Activated naive CD8-positive, alpha-beta T cell treated with anti-CD3 and anti-CD28 coated beads for 36 hours (primary cell): ENCODE measurements at regions not wholly inside any gene's neighbourhood (a gene's known extent, or its start where the extent isn't known, plus 50 kb on each side); places are given as distances from the start of the nearest gene placed in this dataset.
"Not testable (repeated sequence)": the region's sequence is repeated elsewhere in the genome, so short reads cannot be mapped to it uniquely, and the experiment has no call there.

Source experiments
- DNase-seq: peaks from one replicate; pipeline ENCODE4 v3.0.0; 2021
- H3K27ac Mint-ChIP-seq: one replicate; pipeline ENCODE4 v1.8.0; 2022; ENCODE audit warnings: mild to moderate bottlenecking, moderate library complexity, mixed read lengths
- H3K27me3 Mint-ChIP-seq: one replicate; pipeline ENCODE4 v1.8.0; 2022; ENCODE audit warnings: mild to moderate bottlenecking, mixed read lengths
- H3K36me3 Mint-ChIP-seq: one replicate; pipeline ENCODE4 v1.8.0; 2021; ENCODE audit warnings: mild to moderate bottlenecking, mixed read lengths
- H3K4me1 Mint-ChIP-seq: one replicate; pipeline ENCODE4 v1.8.0; 2021; ENCODE audit warnings: mixed read lengths
- H3K4me3 Mint-ChIP-seq: one replicate; pipeline ENCODE4 v1.8.0; 2022; ENCODE audit warnings: mild to moderate bottlenecking, moderate library complexity, mixed read lengths
- H3K9me3 Mint-ChIP-seq: one replicate; pipeline ENCODE4 v1.8.0; 2022; ENCODE audit warnings: mixed read lengths

DNA sequence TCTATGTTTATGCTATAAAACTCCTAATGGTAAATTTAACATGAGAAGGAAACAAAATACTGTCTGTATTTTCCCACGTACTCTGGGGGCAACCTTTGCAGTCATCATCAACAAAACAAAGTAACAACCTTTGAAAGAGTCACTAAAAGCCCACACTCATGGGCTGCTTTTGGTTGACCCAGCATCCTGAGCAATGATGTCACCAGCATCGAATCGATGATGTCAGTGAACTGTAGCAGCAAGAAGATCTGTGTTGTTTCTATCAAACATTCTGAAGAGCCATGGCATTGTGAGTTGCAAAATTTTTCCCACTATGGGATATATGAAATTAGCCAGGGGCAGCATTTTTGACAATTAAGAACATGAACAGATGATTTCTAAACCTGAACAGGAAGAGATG, 300.1 kb downstream of the HIVEP2 start:
- H3K4me3 Mint-ChIP-seq: no peak overlapping the region
- H3K9me3 Mint-ChIP-seq: no peaks in the 10 kb centered on the region
- H3K36me3 Mint-ChIP-seq: no peaks in the 10 kb centered on the region
- no peak overlapping the region for H3K27ac Mint-ChIP-seq
- H3K27me3 Mint-ChIP-seq: peaks cover 3% of the 10 kb centered on the region
- H3K4me1 Mint-ChIP-seq: peaks cover 4% of the 10 kb centered on the region
- no peak for DNase-seq

DNA sequence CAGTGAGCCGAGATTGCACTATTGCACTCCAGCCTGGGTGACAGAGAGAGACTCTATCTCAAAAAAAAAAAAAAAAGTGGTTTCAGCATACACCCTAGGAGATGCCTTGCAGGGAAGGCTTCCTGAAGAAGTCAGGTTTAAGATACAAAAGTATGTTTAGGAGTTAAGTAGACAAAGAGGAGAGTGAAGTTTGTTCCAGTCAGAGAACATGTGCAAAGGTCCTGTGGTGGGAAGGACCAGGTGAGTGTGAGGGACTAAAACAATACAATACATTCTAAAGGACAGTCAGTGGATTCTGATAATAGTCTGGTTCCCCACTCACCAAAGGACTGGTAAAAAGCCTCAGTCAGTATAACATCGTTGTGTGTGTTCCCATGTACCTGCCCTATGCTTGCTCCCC, 299.3 kb downstream of the HIVEP2 start:
- Mint-ChIP-seq H3K27ac (no peak overlapping the region), H3K36me3 (no peaks in the 10 kb centered on the region), H3K4me1 (peaks cover 4% of the 10 kb centered on the region), H3K9me3 (no peaks in the 10 kb centered on the region), H3K4me3 (no peak overlapping the region), H3K27me3 (peaks cover 3% of the 10 kb centered on the region)
- no peak for DNase-seq

- H3K36me3 Mint-ChIP-seq: no peaks in the 10 kb centered on the region
- H3K4me1 Mint-ChIP-seq: peaks cover 4% of the 10 kb centered on the region
- DNase-seq: no peak
- H3K27me3 Mint-ChIP-seq: peaks cover 3% of the 10 kb centered on the region
- H3K9me3 Mint-ChIP-seq: no peaks in the 10 kb centered on the region
- no peak overlapping the region for H3K4me3 Mint-ChIP-seq
- no peak overlapping the region for H3K27ac Mint-ChIP-seq
Measured at GRCh38 chr6:142647449-142648035, 297.4 kb downstream of the HIVEP2 start.

- Mint-ChIP-seq H3K9me3 (no peaks in the 10 kb centered on the region), H3K27me3 (peaks cover 3% of the 10 kb centered on the region), H3K27ac (no peak overlapping the region), H3K36me3 (no peaks in the 10 kb centered on the region), H3K4me3 (no peak overlapping the region), H3K4me1 (peaks cover 4% of the 10 kb centered on the region)
- DNase-seq: no peak
Measured at GRCh38 chr6:142648036-142648451, 296.9 kb downstream of the HIVEP2 start.

DNA sequence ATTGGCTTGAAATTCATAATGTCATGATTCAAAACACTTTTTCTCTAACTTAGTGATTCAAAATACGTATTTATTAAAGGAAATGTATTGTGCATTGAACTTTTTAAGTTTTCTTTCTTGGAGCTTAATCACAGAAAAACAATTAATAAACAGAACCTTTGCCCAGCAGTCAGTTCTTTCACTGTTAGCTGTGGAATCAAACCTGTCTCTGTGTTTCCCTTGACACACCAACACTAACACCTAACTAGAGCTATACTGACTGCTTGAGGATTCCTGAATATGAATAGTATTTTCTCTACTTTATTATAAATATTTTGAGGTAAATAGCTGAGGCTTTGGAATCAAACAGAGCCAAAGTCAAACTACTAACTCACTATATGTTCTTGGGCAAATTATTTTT, 296.4 kb downstream of the HIVEP2 start:
- Mint-ChIP-seq H3K4me1 (peaks cover 4% of the 10 kb centered on the region), H3K36me3 (no peaks in the 10 kb centered on the region), H3K4me3 (no peak overlapping the region), H3K9me3 (no peaks in the 10 kb centered on the region), H3K27me3 (peaks cover 3% of the 10 kb centered on the region), H3K27ac (no peak overlapping the region)
- no peak for DNase-seq

GRCh38 chr6:142649438-142650234, 295.3 kb downstream of the HIVEP2 start:
- H3K4me1 Mint-ChIP-seq, H3K4me3 Mint-ChIP-seq, H3K27me3 Mint-ChIP-seq, H3K9me3 Mint-ChIP-seq, H3K36me3 Mint-ChIP-seq, H3K27ac Mint-ChIP-seq, DNase-seq: not testable (repeated sequence)

DNA sequence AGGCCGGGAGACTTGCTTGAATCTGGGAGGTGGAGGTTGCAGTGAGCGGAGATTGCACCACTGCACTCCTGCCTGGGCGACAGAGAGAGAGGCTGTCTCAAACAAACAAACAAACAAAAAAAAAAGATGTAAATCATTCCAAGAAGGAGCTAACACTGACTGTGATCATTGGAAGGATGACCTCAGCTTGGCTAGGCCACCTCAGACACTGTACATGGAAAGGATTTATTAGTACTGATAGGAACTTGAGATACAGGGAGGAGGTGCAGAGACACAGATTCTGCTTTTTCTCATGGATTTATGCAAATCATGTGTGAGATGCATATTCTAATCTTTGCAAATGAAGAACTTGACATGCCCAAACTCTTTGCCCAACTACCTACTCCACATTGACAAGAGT, 293.6 kb downstream of the HIVEP2 start:
- Mint-ChIP-seq H3K36me3 (no peaks in the 10 kb centered on the region), H3K4me1 (peaks cover 4% of the 10 kb centered on the region), H3K4me3 (no peak overlapping the region), H3K27ac (no peak overlapping the region), H3K27me3 (peaks cover 3% of the 10 kb centered on the region), H3K9me3 (no peaks in the 10 kb centered on the region)
- DNase-seq: no peak

DNA sequence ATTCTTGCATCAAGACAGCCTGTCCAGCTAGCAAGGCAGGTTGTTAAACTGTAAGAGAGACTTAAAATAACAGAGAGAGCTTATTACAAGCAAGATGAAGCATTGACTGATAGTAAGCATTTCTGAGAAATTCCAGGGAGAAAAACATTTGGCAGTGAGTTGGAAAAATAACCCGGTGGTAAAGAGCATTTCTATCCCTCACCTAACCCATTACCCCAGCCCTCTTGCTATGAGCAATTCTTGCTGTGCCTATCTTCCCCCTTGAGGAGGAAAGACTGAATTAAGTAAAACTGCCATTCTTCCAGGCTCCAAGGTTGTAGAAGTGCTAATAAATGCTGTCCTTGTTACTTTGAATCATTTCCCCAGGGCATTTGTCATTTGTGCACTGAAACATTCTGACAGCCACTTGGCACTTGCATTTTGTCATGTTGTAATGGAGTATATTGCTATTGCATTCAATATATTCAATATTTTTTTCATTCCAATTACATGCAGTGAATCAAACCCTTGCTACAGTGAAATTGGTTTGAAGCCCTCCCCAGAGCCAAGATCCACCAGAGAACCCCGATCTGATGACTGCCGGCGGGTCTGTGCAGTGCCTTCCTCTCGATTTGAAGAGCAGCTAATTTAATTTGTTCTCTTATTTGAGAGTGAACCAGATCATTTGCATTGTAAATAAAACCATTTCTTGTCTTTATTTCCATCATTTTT, 291.1 kb downstream of the HIVEP2 start:
- no peak overlapping the region for H3K4me3 Mint-ChIP-seq
- no peaks in the 10 kb centered on the region for H3K27me3 Mint-ChIP-seq
- H3K4me1 Mint-ChIP-seq: no peaks in the 10 kb centered on the region
- H3K27ac Mint-ChIP-seq: no peak overlapping the region
- H3K36me3 Mint-ChIP-seq: no peaks in the 10 kb centered on the region
- DNase-seq: no peak
- no peaks in the 10 kb centered on the region for H3K9me3 Mint-ChIP-seq

- no peak overlapping the region for H3K4me3 Mint-ChIP-seq
- H3K27me3 Mint-ChIP-seq: no peaks in the 10 kb centered on the region
- H3K27ac Mint-ChIP-seq: no peak overlapping the region
- H3K4me1 Mint-ChIP-seq: no peaks in the 10 kb centered on the region
- peaks cover 5% of the 10 kb centered on the region for H3K36me3 Mint-ChIP-seq
- H3K9me3 Mint-ChIP-seq: peaks cover 14% of the 10 kb centered on the region
- no peak for DNase-seq
Measured at GRCh38 chr6:142659661-142660060, 285.3 kb downstream of the HIVEP2 start.

DNA sequence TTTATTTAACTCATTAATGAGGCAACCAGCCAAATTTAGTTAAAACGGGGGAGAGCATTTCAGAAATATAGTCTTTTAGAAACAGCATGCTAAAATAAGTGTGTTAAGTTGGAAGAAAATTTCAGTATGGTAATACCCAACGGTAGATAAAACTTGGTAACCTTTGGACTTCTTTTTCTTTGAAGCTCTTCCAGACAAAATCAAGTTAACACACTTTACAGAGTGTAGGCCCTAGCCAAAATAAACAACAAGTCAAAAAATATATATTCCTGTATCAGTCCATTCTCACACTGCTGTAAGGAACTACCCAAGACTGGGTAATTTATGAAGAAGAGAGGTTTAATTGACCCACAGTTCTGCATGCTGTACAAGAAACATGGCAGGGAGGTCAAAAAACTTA, 279.6 kb downstream of the HIVEP2 start:
- no peak overlapping the region for H3K27ac Mint-ChIP-seq
- no peak overlapping the region for H3K4me3 Mint-ChIP-seq
- DNase-seq: no peak
- peaks cover 12% of the 10 kb centered on the region for H3K36me3 Mint-ChIP-seq
- no peaks in the 10 kb centered on the region for H3K27me3 Mint-ChIP-seq
- H3K4me1 Mint-ChIP-seq: peaks cover 18% of the 10 kb centered on the region
- H3K9me3 Mint-ChIP-seq: peaks cover 20% of the 10 kb centered on the region

DNA sequence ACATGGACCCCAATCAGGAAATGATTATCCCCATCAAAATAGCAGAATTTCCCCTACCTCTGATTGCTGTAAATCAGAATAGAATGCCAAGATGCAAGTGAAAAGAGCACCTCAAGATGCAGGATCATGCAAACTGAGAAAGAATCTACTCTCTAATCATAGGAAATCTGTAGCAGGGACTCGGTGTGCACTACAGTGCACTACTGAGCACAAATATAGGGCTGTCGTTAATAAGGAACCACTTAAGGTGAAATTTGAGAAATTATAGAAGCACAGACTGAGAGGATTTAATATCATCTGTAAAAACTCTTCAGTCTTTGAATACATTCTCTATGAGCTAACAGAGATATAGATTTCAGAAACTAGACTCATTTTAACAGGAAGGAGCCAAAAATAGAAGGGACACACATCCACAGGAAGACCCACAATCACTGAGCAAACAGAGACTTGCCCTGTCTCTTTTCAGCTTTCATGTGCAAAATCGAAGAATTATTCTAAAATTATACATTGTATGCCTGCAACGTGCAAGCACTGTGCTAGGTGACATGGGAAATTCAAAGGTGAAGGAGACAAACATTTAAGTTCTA, 278.3 kb downstream of the HIVEP2 start:
- Mint-ChIP-seq H3K9me3 (peaks cover 23% of the 10 kb centered on the region), H3K27me3 (no peaks in the 10 kb centered on the region), H3K4me1 (peaks cover 18% of the 10 kb centered on the region), H3K27ac (no peak overlapping the region), H3K4me3 (no peak overlapping the region), H3K36me3 (peaks cover 12% of the 10 kb centered on the region)
- DNase-seq: no peak

DNA sequence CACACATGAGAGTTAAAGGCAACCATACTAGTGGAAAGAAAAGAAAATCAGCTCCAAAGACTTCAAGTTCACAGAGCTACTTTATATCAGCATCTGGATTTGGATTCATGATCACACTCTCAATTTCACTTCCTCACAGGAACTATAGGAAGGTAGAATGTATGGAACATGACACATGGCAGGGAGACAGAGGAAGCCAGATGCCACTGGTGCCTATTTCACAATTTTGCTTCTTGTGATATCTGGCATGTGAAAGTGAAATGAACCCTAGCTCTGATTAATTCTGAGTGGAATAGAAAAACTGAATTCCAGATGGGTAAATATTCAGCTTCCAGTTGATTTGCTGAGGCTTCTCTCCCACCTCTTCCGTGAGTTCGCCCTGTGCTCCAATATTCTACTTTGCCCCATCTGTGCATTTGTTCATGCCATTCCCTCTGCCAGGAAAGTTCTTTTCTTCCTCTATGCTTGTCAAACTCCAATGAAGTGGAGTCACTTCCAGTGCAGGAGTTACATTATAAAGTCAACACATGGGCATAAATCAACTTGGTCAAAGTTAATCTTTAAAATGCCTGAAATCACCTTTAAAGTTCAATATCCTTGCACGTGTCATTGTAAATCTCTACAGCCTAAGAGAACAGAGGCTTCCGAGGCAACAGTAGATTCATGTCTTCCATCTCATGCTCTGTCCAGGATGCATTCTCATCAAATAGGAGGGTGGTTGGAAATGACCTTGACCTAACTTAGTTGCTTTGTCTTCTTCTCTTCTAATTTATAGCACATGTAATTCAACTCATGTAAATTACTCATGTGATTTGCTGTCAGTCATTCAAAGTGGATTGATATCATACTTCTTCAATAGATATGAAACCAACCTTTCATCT, 275.3 kb downstream of the HIVEP2 start:
- Mint-ChIP-seq H3K4me3 (no peak overlapping the region), H3K9me3 (peaks cover 8% of the 10 kb centered on the region), H3K4me1 (peaks cover 20% of the 10 kb centered on the region), H3K36me3 (peaks cover 7% of the 10 kb centered on the region), H3K27ac (no peak overlapping the region), H3K27me3 (no peaks in the 10 kb centered on the region)
- no peak for DNase-seq

GRCh38 chr6:142671791-142672190, 273.2 kb downstream of the HIVEP2 start:
- no peak overlapping the region for H3K27ac Mint-ChIP-seq
- H3K9me3 Mint-ChIP-seq: peaks cover 3% of the 10 kb centered on the region
- H3K27me3 Mint-ChIP-seq: no peaks in the 10 kb centered on the region
- DNase-seq: no peak
- no peak overlapping the region for H3K4me3 Mint-ChIP-seq
- peaks cover 15% of the 10 kb centered on the region for H3K4me1 Mint-ChIP-seq
- H3K36me3 Mint-ChIP-seq: peaks cover 2% of the 10 kb centered on the region

DNA sequence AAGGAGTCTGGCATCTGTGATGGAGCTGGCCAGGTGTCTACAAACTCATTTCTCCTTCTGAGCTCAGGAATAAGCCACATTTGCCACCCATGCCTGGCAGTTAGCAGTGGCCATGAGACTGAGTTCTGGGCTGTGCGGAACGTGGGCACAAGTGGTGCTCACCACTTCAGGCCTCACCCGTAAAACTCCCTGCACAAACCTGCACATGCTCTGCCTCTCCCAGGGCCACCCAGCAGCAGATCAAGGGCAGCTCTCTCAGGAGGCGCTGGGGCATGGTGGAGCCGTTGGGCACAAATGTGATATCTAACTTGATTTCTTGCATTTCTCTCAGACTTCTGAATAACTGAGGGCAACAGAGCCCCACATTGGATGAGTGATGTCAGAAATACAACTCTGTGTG, 269.5 kb downstream of the HIVEP2 start:
- Mint-ChIP-seq H3K9me3 (peaks cover 3% of the 10 kb centered on the region), H3K27me3 (no peaks in the 10 kb centered on the region), H3K36me3 (no peaks in the 10 kb centered on the region), H3K4me1 (peaks cover 19% of the 10 kb centered on the region), H3K4me3 (no peak overlapping the region), H3K27ac (no peak overlapping the region)
- DNase-seq: no peak
